Thyroid gland (tissue), 4 donors: ENCODE measurements at regions not wholly inside any gene's neighbourhood (a gene's known extent, or its start where the extent isn't known, plus 50 kb on each side); places are given as distances from the start of the nearest gene placed in this dataset.

Experiments used
- DNase-seq, 2 donors: peaks; one replicate each; pipeline ENCODE4 v3.0.0-alpha.2; 2019
- H3K27ac ChIP-seq, 3 donors: fragments of 200-600 bp; sonication (generic); 1 replicate in 2 of 3; 2 replicates in 1 of 3; pipeline ENCODE4 v1.5.1; 2016 to 2019; ENCODE audit warnings: mild to moderate bottlenecking in 1 of 3, moderate library complexity in 1 of 3
- H3K27me3 ChIP-seq: fragments of 200-600 bp; sonication (generic); one replicate; pipeline ENCODE4 v1.5.1; 2019
- H3K36me3 ChIP-seq, 2 donors: fragments of 200-600 bp; sonication (generic); one replicate each; pipeline ENCODE4 v1.5.1; 2016 to 2019
- H3K4me1 ChIP-seq, 2 donors: fragments of 200-600 bp; sonication (generic); one replicate each; pipeline ENCODE4 v1.5.1; 2017 to 2019
- H3K4me3 ChIP-seq, 3 donors: fragments of 200-600 bp; sonication (generic); replicated peaks in 1 of 3; 1 replicate in 2 of 3; 2 replicates in 1 of 3; pipeline ENCODE4 v1.5.1; 2016; ENCODE audit warnings: mild to moderate bottlenecking in 1 of 3
- H3K9me3 ChIP-seq: fragments of 200-600 bp; sonication (generic); one replicate; pipeline ENCODE4 v1.5.1; 2017
- POLR2A ChIP-seq, 2 donors: fragments of 450-650 bp; IDR thresholded peaks; one replicate each; pipeline ENCODE4 v1.6.1; 2017; ENCODE audit warnings: antibody characterized with exemption in 2 of 2, mild to moderate bottlenecking in 2 of 2, moderate library complexity in 1 of 2
- WGBS, 2 donors: methylation state at CpG; one replicate each; pipeline ENCODE4 v1.1.5; 2017; 5-methylcytosine and 5-hydroxymethylcytosine counted together
- intact Hi-C: fragments of 100-400 bp; cut with DNase I; formaldehyde crosslinking; loops from one replicate; pipeline ENCODE4 v1.15.1; 2023
- TF ChIP-seq, protein P1 (sequence below), 6 experiments: fragments of 200-600 bp in 3 of 6; fragments of 450-650 bp in 3 of 6; sonication (generic) in 3 of 6; IDR thresholded peaks; one replicate each; pipeline ENCODE4 v1.5.1; 2016 to 2019; ENCODE audit warnings: antibody characterized with exemption in 6 of 6, mild to moderate bottlenecking in 2 of 6, inconsistent platforms in 1 of 6, moderate library complexity in 1 of 6

DNA sequence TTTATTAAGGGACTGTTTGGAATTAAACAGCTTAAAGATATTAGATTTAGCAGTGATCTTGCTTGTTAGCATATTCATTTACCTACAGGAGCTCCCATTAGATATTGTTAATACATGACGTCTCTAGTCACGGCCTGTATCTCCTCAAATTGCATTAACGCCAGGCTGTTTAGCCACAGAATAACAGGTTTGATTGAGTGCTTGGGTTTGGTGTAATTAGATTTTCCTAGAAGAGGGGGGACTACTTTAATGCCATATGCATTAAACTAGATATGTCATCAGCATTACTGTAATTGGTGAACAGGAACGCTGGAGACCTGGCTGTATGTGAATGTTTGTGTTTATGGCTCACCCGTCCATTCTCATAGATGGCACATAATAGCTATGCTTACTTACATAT is 841.4 kb upstream of the NR2F2 start:
- no peaks in the 10 kb centered on the region for H3K27me3 ChIP-seq
- no peak for DNase-seq
- no peaks in the 10 kb centered on the region for H3K9me3 ChIP-seq
- H3K27ac ChIP-seq, result no peak overlapping the region
- no peak overlapping the region for H3K4me3 ChIP-seq
- H3K36me3 ChIP-seq, result no peaks in the 10 kb centered on the region
- WGBS, 2 donors, result 96 to 99% methylated on average over 5 of the region's 5 CpGs
- no peaks in the 10 kb centered on the region for H3K4me1 ChIP-seq
- intact Hi-C loops, result no loop called here
- TF ChIP-seq POLR2A (IDR thresholded peaks at IDR 0.05), result no peak
- TF ChIP-seq, protein P1, sequence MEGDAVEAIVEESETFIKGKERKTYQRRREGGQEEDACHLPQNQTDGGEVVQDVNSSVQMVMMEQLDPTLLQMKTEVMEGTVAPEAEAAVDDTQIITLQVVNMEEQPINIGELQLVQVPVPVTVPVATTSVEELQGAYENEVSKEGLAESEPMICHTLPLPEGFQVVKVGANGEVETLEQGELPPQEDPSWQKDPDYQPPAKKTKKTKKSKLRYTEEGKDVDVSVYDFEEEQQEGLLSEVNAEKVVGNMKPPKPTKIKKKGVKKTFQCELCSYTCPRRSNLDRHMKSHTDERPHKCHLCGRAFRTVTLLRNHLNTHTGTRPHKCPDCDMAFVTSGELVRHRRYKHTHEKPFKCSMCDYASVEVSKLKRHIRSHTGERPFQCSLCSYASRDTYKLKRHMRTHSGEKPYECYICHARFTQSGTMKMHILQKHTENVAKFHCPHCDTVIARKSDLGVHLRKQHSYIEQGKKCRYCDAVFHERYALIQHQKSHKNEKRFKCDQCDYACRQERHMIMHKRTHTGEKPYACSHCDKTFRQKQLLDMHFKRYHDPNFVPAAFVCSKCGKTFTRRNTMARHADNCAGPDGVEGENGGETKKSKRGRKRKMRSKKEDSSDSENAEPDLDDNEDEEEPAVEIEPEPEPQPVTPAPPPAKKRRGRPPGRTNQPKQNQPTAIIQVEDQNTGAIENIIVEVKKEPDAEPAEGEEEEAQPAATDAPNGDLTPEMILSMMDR (IDR thresholded peaks at IDR 0.05), result no peak

- TF ChIP-seq POLR2A (IDR thresholded peaks at IDR 0.05), result no peak
- TF ChIP-seq, protein P1 (IDR thresholded peaks at IDR 0.05), result no peak
- no peaks in the 10 kb centered on the region for H3K36me3 ChIP-seq
- H3K9me3 ChIP-seq, result no peaks in the 10 kb centered on the region
- H3K4me3 ChIP-seq, result no peak overlapping the region
- 83% methylated on average over 5 of the region's 5 CpGs for WGBS, 2 donors
- DNase-seq, result no peak
- intact Hi-C loops, result no loop called here
- H3K27ac ChIP-seq, result no peak overlapping the region
- no peaks in the 10 kb centered on the region for H3K27me3 ChIP-seq
- no peaks in the 10 kb centered on the region for H3K4me1 ChIP-seq
Measured at GRCh38 chr15:95492388-95493070, 838.0 kb upstream of the NR2F2 start.

- Histone ChIP-seq H3K27me3 (no peaks in the 10 kb centered on the region), H3K4me3 (no peak overlapping the region), H3K4me1 (no peaks in the 10 kb centered on the region), H3K27ac (no peak overlapping the region), H3K9me3 (no peaks in the 10 kb centered on the region), H3K36me3 (no peaks in the 10 kb centered on the region)
- intact Hi-C loops, result no loop called here
- DNase-seq, result peak in 1 of 2 donors; percentile 3
- 60 to 74% methylated on average over 18 of the region's 19 CpGs for WGBS, 2 donors
- TF ChIP-seq POLR2A (IDR thresholded peaks at IDR 0.05), result no peak
- TF ChIP-seq, protein P1 (IDR thresholded peaks at IDR 0.05), result no peak
Measured at GRCh38 chr15:95494971-95495541, 835.4 kb upstream of the NR2F2 start.

DNA sequence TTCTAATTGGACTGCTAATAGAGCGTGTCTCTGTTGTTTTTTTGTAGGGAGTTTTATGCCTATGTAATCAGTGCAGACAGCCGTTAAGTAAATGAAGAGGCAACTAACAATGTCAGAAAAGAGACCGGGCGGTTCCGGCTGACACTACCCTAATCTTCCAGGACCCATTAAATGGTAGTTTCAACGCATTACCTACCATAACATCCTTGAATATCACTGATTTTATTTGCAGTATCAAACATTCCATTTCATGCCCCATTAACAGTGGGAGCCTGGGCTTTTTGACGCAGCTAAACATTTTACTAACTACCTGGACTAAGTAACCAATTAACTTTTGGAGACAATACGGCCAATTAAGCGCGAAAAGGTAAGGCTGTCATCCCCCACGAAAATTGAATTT is 832.9 kb upstream of the NR2F2 start:
- Histone ChIP-seq H3K27ac (no peak overlapping the region), H3K4me1 (no peaks in the 10 kb centered on the region), H3K4me3 (no peak overlapping the region), H3K9me3 (no peaks in the 10 kb centered on the region), H3K36me3 (no peaks in the 10 kb centered on the region), H3K27me3 (no peaks in the 10 kb centered on the region)
- DNase-seq, result no peak
- intact Hi-C loops, result no loop called here
- WGBS, 2 donors, result 73 to 74% methylated on average over 11 of the region's 11 CpGs
- TF ChIP-seq, protein P1 (IDR thresholded peaks at IDR 0.05), result no peak
- no peak for TF ChIP-seq POLR2A (IDR thresholded peaks at IDR 0.05)

DNA sequence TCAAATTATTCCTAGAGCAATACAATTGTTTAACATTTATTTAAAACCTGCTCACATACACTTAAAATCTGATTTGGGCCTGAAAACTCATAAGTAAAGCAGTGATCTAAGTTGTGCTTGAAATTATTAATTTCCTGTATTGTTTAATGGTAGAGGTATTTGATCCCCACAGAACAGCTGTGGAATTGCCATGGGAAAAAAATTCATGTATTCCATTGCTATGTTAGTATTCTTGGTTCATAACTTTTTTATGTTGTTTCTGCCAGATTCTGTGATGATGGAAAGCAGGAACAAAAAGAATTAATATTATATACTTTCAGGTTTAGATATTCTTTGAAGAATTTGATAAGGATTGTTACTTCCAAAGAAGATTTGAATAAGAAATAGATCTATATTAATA is 831.5 kb upstream of the NR2F2 start:
- DNase-seq, result no peak
- intact Hi-C loops, result no loop called here
- Histone ChIP-seq H3K27me3 (no peaks in the 10 kb centered on the region), H3K4me3 (no peak overlapping the region), H3K36me3 (no peaks in the 10 kb centered on the region), H3K4me1 (no peaks in the 10 kb centered on the region), H3K9me3 (no peaks in the 10 kb centered on the region), H3K27ac (no peak overlapping the region)
- TF ChIP-seq POLR2A (IDR thresholded peaks at IDR 0.05), result no peak
- TF ChIP-seq, protein P1 (IDR thresholded peaks at IDR 0.05), result no peak
